HG02981 (cell line): ENCODE measurements at regions not wholly inside any gene's neighbourhood (a gene's known extent, or its start where the extent isn't known, plus 50 kb on each side); places are given as distances from the start of the nearest gene placed in this dataset.

Experiments used
- ATAC-seq: cut with Tn5 transposase; IDR thresholded peaks from one replicate; pipeline ENCODE4 v1.9.1; 2021; ENCODE audit warnings: mild to moderate bottlenecking, moderate library complexity; ENCODE audit not compliant: unreplicated experiment

DNA sequence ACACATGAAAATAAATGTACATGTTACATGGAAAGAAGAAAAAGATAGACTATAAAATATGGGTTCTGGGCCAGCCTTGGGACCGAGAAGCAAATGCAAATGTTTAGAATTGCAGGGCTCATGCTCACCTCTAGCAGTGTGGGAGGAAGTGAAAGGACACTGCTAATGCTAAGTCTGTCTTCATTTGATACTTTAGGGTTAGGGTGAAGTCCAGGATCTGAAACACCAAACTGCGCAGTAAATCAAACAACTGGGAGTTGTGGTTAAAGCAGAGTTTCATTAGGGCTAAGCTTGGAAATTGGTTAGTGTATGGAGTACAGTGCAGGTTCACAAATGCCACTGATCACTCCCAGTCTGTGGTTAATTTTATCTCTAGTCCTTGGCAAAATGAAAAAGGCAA lies 73.2 kb upstream of the PDK4 start:
- ATAC-seq = no peak

- no peak for ATAC-seq
These were observed 72.2 kb upstream of the PDK4 start for GRCh38 chr7:95668504-95669018.

- ATAC-seq = no peak
These were observed 66.7 kb upstream of the PDK4 start for GRCh38 chr7:95662987-95663386.

DNA sequence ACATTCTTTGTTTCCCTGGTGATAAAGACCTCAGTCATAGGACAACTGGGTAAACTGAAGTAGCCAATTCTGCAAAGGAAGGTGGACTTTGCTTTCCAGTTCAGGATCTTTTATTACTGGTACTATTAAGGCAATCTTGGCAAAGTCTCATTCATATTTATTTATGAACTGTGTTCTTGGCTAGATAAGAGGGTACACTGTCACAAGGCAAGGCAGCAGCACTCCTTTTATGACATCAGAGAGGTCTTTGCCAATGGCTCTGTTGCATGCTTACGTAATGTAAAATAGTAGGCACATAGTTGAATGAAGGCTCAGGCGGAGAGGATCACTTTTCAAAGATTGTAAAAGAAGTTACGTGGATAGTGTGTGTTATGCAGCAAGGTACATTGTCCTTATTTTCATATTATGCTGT lies 63.7 kb upstream of the PDK4 start:
- no peak for ATAC-seq

- no peak for ATAC-seq
These were observed 62.4 kb upstream of the PDK4 start for GRCh38 chr7:95658676-95659075.

DNA sequence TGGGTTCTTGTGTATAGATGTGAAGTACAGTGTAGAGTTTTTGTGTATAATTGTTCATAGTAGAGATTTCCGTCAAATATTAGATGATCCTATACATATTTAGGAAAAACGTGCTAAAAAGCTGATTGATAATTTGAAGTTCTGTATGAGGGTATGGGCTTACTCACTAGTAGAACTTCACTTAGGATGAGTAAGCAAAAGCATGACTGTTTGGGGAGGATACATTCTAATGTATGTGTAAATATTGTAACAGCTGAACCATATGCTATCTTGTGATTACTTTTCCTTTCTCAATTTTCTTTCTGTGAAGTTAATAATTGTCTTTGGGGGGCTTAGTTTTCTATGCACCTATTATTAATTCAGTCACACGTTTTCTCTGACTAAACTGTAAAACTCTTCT lies 53.2 kb upstream of the PDK4 start:
- no peak for ATAC-seq

GRCh38 chr7:95646350-95646749 lies 50.0 kb upstream of the PDK4 start:
- ATAC-seq = no peak
